GM12892 (cell line): ENCODE measurements at regions not wholly inside any gene's neighbourhood (a gene's known extent, or its start where the extent isn't known, plus 50 kb on each side); places are given as distances from the start of the nearest gene placed in this dataset.

Experiments
- POLR2A ChIP-seq: IDR thresholded peaks from 2 replicates; pipeline ENCODE4 v1.6.1; 2011; ENCODE audit warnings: low read depth, low read length, control low read depth
- POLR2AphosphoS5 ChIP-seq: IDR thresholded peaks from 2 replicates; pipeline ENCODE4 v1.6.1; 2011; ENCODE audit warnings: low read depth, low read length, control low read depth

DNA sequence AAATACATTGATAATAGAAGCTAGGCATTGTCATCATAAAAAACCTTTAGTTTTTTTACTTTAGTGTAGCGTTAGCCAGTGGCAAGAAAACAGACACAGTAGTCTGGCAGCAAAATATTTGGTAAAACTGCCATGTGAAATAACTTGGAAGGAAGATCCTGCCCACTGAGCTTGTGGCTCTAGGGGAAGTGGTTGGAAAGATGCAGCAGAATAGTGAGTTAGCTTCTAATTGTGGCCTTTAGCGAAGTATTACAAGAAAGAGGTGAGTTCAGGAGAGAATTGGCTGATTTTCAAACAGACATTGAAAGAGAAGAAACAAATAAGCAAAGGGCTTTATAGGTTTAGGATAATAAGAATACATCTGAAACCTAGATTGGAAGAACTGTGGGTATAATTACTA, 1887.8 kb upstream of the CELF4 start:
- TF ChIP-seq POLR2A (no peak), POLR2AphosphoS5 (no peak)
